GM19043 (cell line): ENCODE measurements at regions not wholly inside any gene's neighbourhood (a gene's known extent, or its start where the extent isn't known, plus 50 kb on each side); places are given as distances from the start of the nearest gene placed in this dataset.

Experiments
- ATAC-seq: cut with Tn5 transposase; IDR thresholded peaks from one replicate; pipeline ENCODE4 v1.9.1; 2021; ENCODE audit warnings: low read depth; ENCODE audit not compliant: unreplicated experiment

GRCh38 chr12:85504164-85504563 lies 224.1 kb downstream of the ALX1 start:
- ATAC-seq = no peak

GRCh38 chr12:85504624-85505023 lies 224.6 kb downstream of the ALX1 start:
- no peak for ATAC-seq

GRCh38 chr12:85507456-85507855 lies 227.4 kb downstream of the ALX1 start:
- no peak for ATAC-seq

GRCh38 chr12:85509081-85509856 lies 229.2 kb downstream of the ALX1 start:
- peak; percentile 33 for ATAC-seq

GRCh38 chr12:85509857-85510256 lies 229.8 kb downstream of the ALX1 start:
- ATAC-seq = peak; percentile 96

GRCh38 chr12:85516039-85516438 lies 236.0 kb downstream of the ALX1 start:
- ATAC-seq = no peak

- ATAC-seq = no peak
Observed at GRCh38 chr12:85516667-85517325, 236.8 kb downstream of the ALX1 start.

- ATAC-seq = no peak
Observed at GRCh38 chr12:85519163-85519562, 239.1 kb downstream of the ALX1 start.

GRCh38 chr12:85523197-85523596 lies 243.2 kb downstream of the ALX1 start:
- ATAC-seq = no peak

GRCh38 chr12:85527192-85527591 lies 247.2 kb downstream of the ALX1 start:
- peak; percentile 65 for ATAC-seq

- no peak for ATAC-seq
Observed at GRCh38 chr12:85529896-85530295, 249.9 kb downstream of the ALX1 start.

- no peak for ATAC-seq
Observed at GRCh38 chr12:85530456-85530855, 250.4 kb downstream of the ALX1 start.

- ATAC-seq = peak; percentile 94
Observed at GRCh38 chr12:85531341-85531740, 251.3 kb downstream of the ALX1 start.

- no peak for ATAC-seq
Observed at GRCh38 chr12:85549640-85550039, 269.6 kb downstream of the ALX1 start.

GRCh38 chr12:85550924-85551323 lies 270.9 kb downstream of the ALX1 start:
- ATAC-seq = no peak

- no peak for ATAC-seq
Observed at GRCh38 chr12:85552461-85552860, 272.4 kb downstream of the ALX1 start.

GRCh38 chr12:85557850-85558249 lies 277.8 kb downstream of the ALX1 start:
- no peak for ATAC-seq

- ATAC-seq = no peak
Observed at GRCh38 chr12:85558684-85559083, 277.5 kb downstream of the RASSF9 start.

GRCh38 chr12:85559127-85559526 lies 277.1 kb downstream of the RASSF9 start:
- no peak for ATAC-seq

- ATAC-seq = no peak
Observed at GRCh38 chr12:85559536-85559935, 276.7 kb downstream of the RASSF9 start.

- ATAC-seq = no peak
Observed at GRCh38 chr12:85562765-85563164, 273.4 kb downstream of the RASSF9 start.

GRCh38 chr12:85564786-85565185 lies 271.4 kb downstream of the RASSF9 start:
- no peak for ATAC-seq
